H1 (cell line): ENCODE measurements at regions not wholly inside any gene's neighbourhood (a gene's known extent, or its start where the extent isn't known, plus 50 kb on each side); places are given as distances from the start of the nearest gene placed in this dataset.

ENCODE experiments used
- CTCF ChIA-PET: fragments of 300-600 bp; sonication (Branson Sonifier 250); formaldehyde crosslinking; loops from one replicate; lab custom pipeline; 2021; ENCODE audit not compliant: partially characterized antibody; lab: Charles Lee
- POLR2A ChIA-PET: fragments of 300-600 bp; sonication (Branson Sonifier 250); formaldehyde crosslinking; loops from one replicate; lab custom pipeline; 2021; ENCODE audit warnings: inconsistent platforms; ENCODE audit not compliant: partially characterized antibody; lab: Charles Lee
- DNase-seq, 2 experiments: peaks; one replicate each; pipeline versions ENCODE4 v3.0.0 to v3.0.0-alpha.2; 2010 to 2022; ENCODE audit warnings: low spot score in 2 of 2, low read depth in 1 of 2, mixed read lengths in 1 of 2
- FAIRE-seq: peaks from 2 replicates; lab custom pipeline; 2011; peaks lifted over from hg19 to GRCh38; lab: Jason Lieb, UNC
- H2AFZ ChIP-seq: 2 replicates; pipeline ENCODE4 v1.8.1; 2012; ENCODE audit warnings: low read length, inconsistent platforms
- H2AK5ac ChIP-seq: 2 replicates; pipeline ENCODE4 v1.6.1; 2013; ENCODE audit warnings: low read depth, low read length
- H2BK120ac ChIP-seq: replicated peaks from 2 replicates; pipeline ENCODE3; 2013; ENCODE audit warnings: low read depth, low read length, inconsistent platforms
- H2BK12ac ChIP-seq: 2 replicates; pipeline ENCODE4 v1.6.1; 2013; ENCODE audit warnings: low read depth, low read length
- H2BK15ac ChIP-seq: 2 replicates; pipeline ENCODE4 v1.6.1; 2013; ENCODE audit warnings: low read length
- H2BK20ac ChIP-seq: 2 replicates; pipeline ENCODE4 v1.6.1; 2013; ENCODE audit warnings: low read length
- H2BK5ac ChIP-seq: 2 replicates; pipeline ENCODE4 v1.6.1; 2013; ENCODE audit warnings: low read depth, low read length
- H3K14ac ChIP-seq: 2 replicates; pipeline ENCODE4 v1.6.1; 2013; ENCODE audit warnings: inconsistent platforms; ENCODE audit not compliant: insufficient read length
- H3K18ac ChIP-seq: 2 replicates; pipeline ENCODE4 v1.6.1; 2013; ENCODE audit warnings: low read length; ENCODE audit errors: extremely low read depth
- H3K23ac ChIP-seq: 2 replicates; pipeline ENCODE4 v1.6.1; 2013; ENCODE audit warnings: inconsistent platforms; ENCODE audit not compliant: insufficient read length
- H3K23me2 ChIP-seq: 2 replicates; pipeline ENCODE4 v1.6.1; 2013; ENCODE audit warnings: low read depth, low read length
- H3K27ac ChIP-seq: 2 replicates; pipeline ENCODE4 v1.6.1; 2011; ENCODE audit warnings: low read depth, low read length, inconsistent platforms
- H3K27me3 ChIP-seq, 4 experiments: replicated peaks in 1 of 4; 1 replicate in 1 of 4; 2 replicates in 3 of 4; pipeline versions ENCODE4 v1.6.1 to v1.8.1; 2011 to 2013; ENCODE audit warnings: low read length in 3 of 4, mild to moderate bottlenecking in 3 of 4, inconsistent platforms in 2 of 4, mixed read lengths in 2 of 4, moderate library complexity in 1 of 4; ENCODE audit not compliant: control insufficient read depth in 3 of 4, insufficient read depth in 3 of 4; ENCODE audit errors: extremely low read depth in 1 of 4
- H3K36me3 ChIP-seq, 4 experiments: 2 replicates each; pipeline versions ENCODE4 v1.6.1 to v1.8.1; 2011 to 2013; ENCODE audit warnings: mild to moderate bottlenecking in 4 of 4, low read length in 3 of 4, moderate library complexity in 2 of 4, control low read depth in 1 of 4, inconsistent platforms in 1 of 4; ENCODE audit not compliant: insufficient read depth in 4 of 4, control insufficient read depth in 2 of 4
- H3K4ac ChIP-seq: replicated peaks from 2 replicates; pipeline ENCODE3; 2013; ENCODE audit warnings: low read length, low read depth, mixed read lengths, inconsistent platforms; ENCODE audit not compliant: insufficient read length
- H3K4me1 ChIP-seq, 4 experiments: replicated peaks in 1 of 4; 1 replicate in 1 of 4; 2 replicates in 3 of 4; pipeline versions ENCODE4 v1.6.1 to v1.8.1; 2011 to 2013; ENCODE audit warnings: low read length in 3 of 4, inconsistent platforms in 2 of 4, mixed read lengths in 1 of 4; ENCODE audit not compliant: insufficient read depth in 4 of 4, control insufficient read depth in 3 of 4
- H3K4me2 ChIP-seq, 2 experiments: 2 replicates each; pipeline versions ENCODE4 v1.6.1 to v1.8.1; 2011 to 2013; ENCODE audit warnings: low read depth in 2 of 2, low read length in 2 of 2, control low read depth in 1 of 2, inconsistent platforms in 1 of 2, mild to moderate bottlenecking in 1 of 2; ENCODE audit not compliant: insufficient read depth in 1 of 2
- H3K4me3 ChIP-seq, 4 experiments: fragments of 200-600, 300-600 bp in 1 of 4; sonication (generic), shearing (Covaris generic), sonication (Bioruptor Twin) in 1 of 4; 2 replicates each; pipeline versions ENCODE4 v1.5.1 to v1.8.1; 2011 to 2016; ENCODE audit warnings: low read length in 4 of 4, low read depth in 3 of 4, control low read depth in 2 of 4, inconsistent platforms in 2 of 4, mild to moderate bottlenecking in 2 of 4, mixed read lengths in 1 of 4, moderate library complexity in 1 of 4; ENCODE audit not compliant: insufficient read depth in 2 of 4; ENCODE audit errors: extremely low read depth in 1 of 4
- H3K56ac ChIP-seq: replicated peaks from 2 replicates; pipeline ENCODE3; 2013; ENCODE audit warnings: low read depth, mild to moderate bottlenecking, mixed read lengths, low read length, inconsistent platforms; ENCODE audit not compliant: insufficient read length
- H3K79me1 ChIP-seq: 2 replicates; pipeline ENCODE4 v1.6.1; 2013; ENCODE audit warnings: low read depth, low read length, control low read depth
- H3K79me2 ChIP-seq, 2 experiments: 2 replicates each; pipeline versions ENCODE4 v1.6.1 to v1.8.1; 2012 to 2013; ENCODE audit warnings: low read length in 2 of 2, mild to moderate bottlenecking in 2 of 2, inconsistent platforms in 1 of 2; ENCODE audit not compliant: insufficient read depth in 2 of 2, control insufficient read depth in 1 of 2
- H3K9ac ChIP-seq, 4 experiments: replicated peaks in 1 of 4; 1 replicate in 1 of 4; 2 replicates in 3 of 4; pipeline versions ENCODE4 v1.6.1 to v1.8.1; 2011 to 2013; ENCODE audit warnings: low read depth in 3 of 4, low read length in 3 of 4, control low read depth in 2 of 4, mild to moderate bottlenecking in 2 of 4, moderate library complexity in 2 of 4, inconsistent platforms in 1 of 4; ENCODE audit errors: extremely low read depth in 1 of 4
- H3K9me3 ChIP-seq, 2 experiments: 2 replicates each; pipeline versions ENCODE4 v1.6.1 to v1.8.1; 2012 to 2013; ENCODE audit warnings: mild to moderate bottlenecking in 2 of 2, moderate library complexity in 2 of 2, control low read depth in 1 of 2, inconsistent platforms in 1 of 2, low read depth in 1 of 2, low read length in 1 of 2, mixed read lengths in 1 of 2; ENCODE audit not compliant: insufficient read depth in 2 of 2
- H4K20me1 ChIP-seq, 2 experiments: replicated peaks in 1 of 2; 2 replicates each; pipeline versions ENCODE3 to v1.8.1; 2011 to 2013; ENCODE audit warnings: inconsistent platforms in 2 of 2, low read length in 2 of 2, mild to moderate bottlenecking in 1 of 2; ENCODE audit not compliant: insufficient read depth in 2 of 2, control insufficient read depth in 1 of 2
- H4K5ac ChIP-seq: 2 replicates; pipeline ENCODE4 v1.6.1; 2013; ENCODE audit warnings: low read length, low read depth, mixed read lengths, inconsistent platforms; ENCODE audit not compliant: insufficient read length
- H4K8ac ChIP-seq: 2 replicates; pipeline ENCODE4 v1.8.0; 2013; ENCODE audit warnings: mild to moderate bottlenecking, moderate library complexity, low read length, inconsistent platforms; ENCODE audit not compliant: insufficient read depth; ENCODE audit errors: extremely low read depth
- H4K91ac ChIP-seq: replicated peaks from 2 replicates; pipeline ENCODE3; 2013; ENCODE audit warnings: low read length, mixed read lengths, inconsistent platforms; ENCODE audit not compliant: insufficient read length
- ATF3 ChIP-seq: IDR thresholded peaks from 2 replicates; pipeline ENCODE4 v1.6.1; 2011; ENCODE audit warnings: low read depth, mild to moderate bottlenecking, low read length; ENCODE audit not compliant: insufficient read depth
- CBX8 ChIP-seq: fragments of 300-800, 300-1000 bp; sonication (generic); IDR thresholded peaks from 2 replicates; pipeline ENCODE4 v1.7.1; 2016; ENCODE audit warnings: low read depth, low read length, borderline replicate concordance
- CEBPB ChIP-seq: IDR thresholded peaks from 2 replicates; pipeline ENCODE4 v1.6.1; 2012; ENCODE audit warnings: low read depth, low read length
- EP300 ChIP-seq, 2 experiments: IDR thresholded peaks; 1 replicate in 1 of 2; 2 replicates in 1 of 2; pipeline ENCODE4 v1.6.1; 2011 to 2012; ENCODE audit warnings: low read depth in 2 of 2, low read length in 2 of 2, mild to moderate bottlenecking in 2 of 2, borderline replicate concordance in 1 of 2, inconsistent platforms in 1 of 2, moderate library complexity in 1 of 2
- EZH2 ChIP-seq: fragments of 200-600 bp; sonication (generic); IDR thresholded peaks from 2 replicates; pipeline ENCODE4 v1.7.1; 2012; ENCODE audit warnings: low read depth, mild to moderate bottlenecking, moderate library complexity, low read length, inconsistent platforms; ENCODE audit not compliant: severe bottlenecking
- GTF2F1 ChIP-seq: IDR thresholded peaks from 2 replicates; pipeline ENCODE4 v1.6.1; 2012; ENCODE audit warnings: low read depth, low read length, improper control_type of control experiment, borderline replicate concordance
- JUN ChIP-seq: IDR thresholded peaks from 2 replicates; pipeline ENCODE4 v1.6.1; 2011; ENCODE audit warnings: low read depth, mild to moderate bottlenecking, improper control_type of control experiment, low read length
- NRF1 ChIP-seq: IDR thresholded peaks from 2 replicates; pipeline ENCODE4 v1.6.1; 2011; ENCODE audit warnings: mild to moderate bottlenecking, low read depth, low read length, improper control_type of control experiment
- POLR2A ChIP-seq, 2 experiments: IDR thresholded peaks; 1 replicate in 1 of 2; 2 replicates in 1 of 2; pipeline ENCODE4 v1.6.1; 2011; ENCODE audit warnings: low read depth in 2 of 2, low read length in 2 of 2, mild to moderate bottlenecking in 2 of 2; ENCODE audit errors: control extremely low read depth in 1 of 2
- RXRA ChIP-seq: IDR thresholded peaks from 2 replicates; pipeline ENCODE4 v1.6.1; 2011; ENCODE audit warnings: low read depth, mild to moderate bottlenecking, low read length, moderate library complexity; ENCODE audit not compliant: insufficient read depth
- SP1 ChIP-seq: IDR thresholded peaks from 2 replicates; pipeline ENCODE4 v1.6.1; 2011; ENCODE audit warnings: low read depth, low read length
- TAF1 ChIP-seq: IDR thresholded peaks from 2 replicates; pipeline ENCODE4 v1.6.1; 2011; ENCODE audit warnings: mild to moderate bottlenecking, low read depth, low read length
- TF ChIP-seq, protein P1 (sequence below): IDR thresholded peaks from 2 replicates; pipeline ENCODE4 v1.6.1; 2012; ENCODE audit warnings: inconsistent platforms

GRCh38 chr9:12516573-12516972, 176.6 kb upstream of the TYRP1 start:
- H3K36me3 ChIP-seq, result no peaks in the 10 kb centered on the region; a peak in 1 of 8 replicates
- FAIRE-seq, result no peak

More at GRCh38 chr9:12516573-12516972, 176.6 kb upstream of the TYRP1 start:
- Histone ChIP-seq H2AK5ac (no peak overlapping the region), H4K8ac (no peak overlapping the region), H3K56ac (no peak overlapping the region), H3K23ac (no peak overlapping the region), H3K79me2 (no peaks in the 10 kb centered on the region), H4K20me1 (no peaks in the 10 kb centered on the region), H2BK15ac (no peak overlapping the region), H3K4me2 (no peak overlapping the region), H4K5ac (no peak overlapping the region), H3K14ac (no peak overlapping the region), H2BK20ac (no peak overlapping the region), H3K4me3 (no peak overlapping the region), H3K4me1 (no peaks in the 10 kb centered on the region), H3K27me3 (no peaks in the 10 kb centered on the region), H3K18ac (no peak overlapping the region), H3K27ac (no peak overlapping the region), H2BK120ac (no peak overlapping the region), H2BK5ac (no peak overlapping the region), H4K91ac (no peak overlapping the region), H3K23me2 (no peaks in the 10 kb centered on the region), H3K9me3 (no peaks in the 10 kb centered on the region), H2BK12ac (no peak overlapping the region), H2AFZ (no peak overlapping the region), H3K79me1 (no peaks in the 10 kb centered on the region), H3K9ac (no peak overlapping the region), H3K4ac (no peak overlapping the region)
- ChIA-PET POLR2A (no interaction called here), CTCF (no interaction called here)
- no peak for DNase-seq
- TF ChIP-seq NRF1 (no peak), TAF1 (no peak), JUN (no peak), GTF2F1 (no peak), ATF3 (no peak), CEBPB (no peak), SP1 (no peak), EP300 (IDR thresholded peaks at IDR 0.05; ENCODE audit: borderline replicate concordance in 1 of 2, low read depth in 2 of 2, low read length in 2 of 2) (no peak), RXRA (no peak), POLR2A (IDR thresholded peaks at IDR 0.05; ENCODE audit: control extremely low read depth in 1 of 2, low read depth in 2 of 2, low read length in 2 of 2) (no peak), EZH2 (no peak), CBX8 (no peak)
- TF ChIP-seq, protein P1, sequence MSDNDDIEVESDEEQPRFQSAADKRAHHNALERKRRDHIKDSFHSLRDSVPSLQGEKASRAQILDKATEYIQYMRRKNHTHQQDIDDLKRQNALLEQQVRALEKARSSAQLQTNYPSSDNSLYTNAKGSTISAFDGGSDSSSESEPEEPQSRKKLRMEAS, result no peak
